K562 (cell line): ENCODE measurements at regions not wholly inside any gene's neighbourhood (a gene's known extent, or its start where the extent isn't known, plus 50 kb on each side); places are given as distances from the start of the nearest gene placed in this dataset.

Experiments
- CBX1 ChIP-seq: sonication (generic); IDR thresholded peaks from 2 replicates; pipeline ENCODE4 v1.6.1; 2016; ENCODE audit warnings: antibody characterized with exemption, low read depth, mild to moderate bottlenecking
- CHD2 ChIP-seq: IDR thresholded peaks from 2 replicates; pipeline ENCODE4 v1.6.1; 2011; ENCODE audit warnings: low read depth, low read length
- MIER1 ChIP-seq: fragments of 450-650 bp; IDR thresholded peaks from 2 replicates; pipeline ENCODE4 v1.6.1; 2016; ENCODE audit warnings: antibody characterized with exemption, mild to moderate bottlenecking, low read depth

DNA sequence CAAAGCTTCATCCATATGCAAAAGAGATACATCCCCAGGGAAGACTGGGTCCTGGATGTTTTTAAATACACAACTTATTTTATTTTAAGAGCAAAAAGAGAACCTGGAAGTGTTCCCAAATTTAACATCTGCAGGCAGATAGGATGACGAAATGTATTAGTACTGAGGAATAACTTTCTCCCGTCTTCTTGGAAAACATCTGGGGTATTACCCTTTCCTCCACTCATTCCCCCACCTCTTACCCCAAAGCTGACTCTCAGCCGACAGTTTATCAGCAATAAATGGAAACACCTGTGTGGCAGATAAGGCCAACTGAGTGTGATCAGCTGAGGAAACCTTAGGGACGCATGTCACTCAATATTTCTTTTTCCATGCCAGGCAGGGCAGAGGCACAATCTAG is 435.6 kb upstream of the NPVF start:
- TF ChIP-seq CHD2 = no peak
- TF ChIP-seq MIER1 = no peak
- no peak for TF ChIP-seq CBX1
